ENCODE measurements at regions not wholly inside any gene's neighbourhood (a gene's known extent, or its start where the extent isn't known, plus 50 kb on each side); places are given as distances from the start of the nearest gene placed in this dataset.

GRCh38 chr1:221487781-221488524 is 253.9 kb downstream of the DUSP10 start:
- no peak overlapping the region for H3K23ac ChIP-seq (ENCODE audit: low read length)
- H2AK5ac ChIP-seq (ENCODE audit: low read length): no peak overlapping the region
- no peaks in the 10 kb centered on the region for H3K9me3 ChIP-seq (ENCODE audit: insufficient read depth, low read depth, low read length)
- H3K79me2 ChIP-seq (ENCODE audit: control insufficient read depth, insufficient read depth, low read length, poor library complexity): no peaks in the 10 kb centered on the region
- no peak overlapping the region for H3K4me3 ChIP-seq (ENCODE audit: low read depth, low read length)
- no peak overlapping the region for H3K14ac ChIP-seq (ENCODE audit: low read length)
- H2BK120ac ChIP-seq (ENCODE audit: insufficient read depth, low read length, poor library complexity): no peak overlapping the region
- H3K27me3 ChIP-seq (ENCODE audit: insufficient read depth, low read length): no peaks in the 10 kb centered on the region
- no peaks in the 10 kb centered on the region for H3K79me1 ChIP-seq (ENCODE audit: low read length)
- no peak overlapping the region for H3K9ac ChIP-seq (ENCODE audit: low read length)
- no peak overlapping the region for H3K18ac ChIP-seq (ENCODE audit: low read length)
- H2BK5ac ChIP-seq (ENCODE audit: low read depth, low read length, poor library complexity): no peak overlapping the region
- no peaks in the 10 kb centered on the region for H3K36me3 ChIP-seq (ENCODE audit: control insufficient read depth in 1 of 2, insufficient read depth in 2 of 2, low read length in 2 of 2)
- no CpG with 5 or more reads among the region's 8 CpGs for WGBS (ENCODE audit: extremely low coverage, insufficient coverage, insufficient read length)
- no peaks in the 10 kb centered on the region for H3K4me1 ChIP-seq (ENCODE audit: control insufficient read depth in 1 of 2, insufficient read depth in 2 of 2, low read length in 2 of 2)
- DNase-seq: no peak
- H3K4ac ChIP-seq (ENCODE audit: low read depth, low read length): no peak overlapping the region
- no peak overlapping the region for H2AFZ ChIP-seq (ENCODE audit: insufficient read depth, low read length, poor library complexity)
- no peak overlapping the region for H4K91ac ChIP-seq (ENCODE audit: low read depth, low read length)
- no peak overlapping the region for H2BK12ac ChIP-seq (ENCODE audit: low read length)
- no peak overlapping the region for H4K8ac ChIP-seq (ENCODE audit: low read depth, low read length)
- H3K4me2 ChIP-seq (ENCODE audit: low read length): no peak overlapping the region
- no peak overlapping the region for H3K27ac ChIP-seq (ENCODE audit: low read depth, low read length)
- no peak overlapping the region for H4K12ac ChIP-seq (ENCODE audit: low read depth, low read length)

DNA sequence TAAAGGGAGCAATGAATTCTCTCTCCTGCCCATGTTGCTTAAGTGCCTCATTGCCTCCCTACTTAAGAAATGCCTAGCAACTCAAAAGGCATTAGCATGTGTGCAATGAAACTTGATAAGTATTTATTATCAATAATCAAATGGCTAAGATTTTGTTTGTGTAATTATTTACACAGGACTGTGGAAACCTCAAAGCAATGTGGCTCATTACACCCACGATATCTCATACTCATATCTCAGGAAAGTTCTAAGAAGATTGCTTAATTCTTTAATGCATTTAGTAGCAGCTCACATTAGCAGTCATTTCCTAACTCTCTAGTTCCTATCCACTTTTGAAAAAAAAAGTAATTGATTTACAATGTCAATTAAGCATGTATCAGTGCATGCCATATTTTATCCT is 253.3 kb downstream of the DUSP10 start:
- no CpG with 5 or more reads among the region's 1 CpG for WGBS (ENCODE audit: extremely low coverage, insufficient coverage, insufficient read length)

DNA sequence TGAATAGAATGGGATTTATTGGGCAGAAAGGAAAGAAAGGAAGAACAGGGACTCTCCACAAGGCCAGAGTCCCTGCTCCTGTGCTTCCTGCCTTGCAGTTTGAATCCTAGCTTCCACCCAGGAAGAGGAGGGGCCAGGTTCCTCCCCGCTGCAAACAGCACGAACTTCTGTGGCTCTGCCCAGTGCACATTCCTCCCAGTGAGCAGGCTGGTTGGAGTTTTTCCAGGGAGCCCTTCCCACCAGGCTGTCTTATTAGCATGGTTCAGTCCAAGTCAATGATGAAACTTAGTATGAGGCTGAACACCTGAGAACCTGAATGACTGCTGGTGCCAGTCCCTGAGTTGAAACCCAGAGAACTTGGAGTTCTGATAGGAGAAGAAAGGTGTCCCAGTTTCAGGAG is 247.2 kb downstream of the DUSP10 start:
- H3K4me2 ChIP-seq (ENCODE audit: low read length): no peak overlapping the region
- DNase-seq: no peak
- H3K36me3 ChIP-seq (ENCODE audit: control insufficient read depth in 1 of 2, insufficient read depth in 2 of 2, low read length in 2 of 2): no peaks in the 10 kb centered on the region
- no peak overlapping the region for H2AK5ac ChIP-seq (ENCODE audit: low read length)
- H2AFZ ChIP-seq (ENCODE audit: insufficient read depth, low read length, poor library complexity): no peak overlapping the region
- H4K12ac ChIP-seq (ENCODE audit: low read depth, low read length): no peak overlapping the region
- H3K27ac ChIP-seq (ENCODE audit: low read depth, low read length): no peak overlapping the region
- H3K9me3 ChIP-seq (ENCODE audit: insufficient read depth, low read depth, low read length): no peaks in the 10 kb centered on the region
- no peak overlapping the region for H3K9ac ChIP-seq (ENCODE audit: low read length)
- H3K79me2 ChIP-seq (ENCODE audit: control insufficient read depth, insufficient read depth, low read length, poor library complexity): no peaks in the 10 kb centered on the region
- H3K18ac ChIP-seq (ENCODE audit: low read length): no peak overlapping the region
- no peak overlapping the region for H2BK120ac ChIP-seq (ENCODE audit: insufficient read depth, low read length, poor library complexity)
- H2BK12ac ChIP-seq (ENCODE audit: low read length): no peak overlapping the region
- H3K4me3 ChIP-seq (ENCODE audit: low read depth, low read length): no peak overlapping the region
- no peaks in the 10 kb centered on the region for H3K27me3 ChIP-seq (ENCODE audit: insufficient read depth, low read length)
- H3K14ac ChIP-seq (ENCODE audit: low read length): no peak overlapping the region
- WGBS (ENCODE audit: extremely low coverage, insufficient coverage, insufficient read length): no CpG with 5 or more reads among the region's 2 CpGs
- no peaks in the 10 kb centered on the region for H3K4me1 ChIP-seq (ENCODE audit: control insufficient read depth in 1 of 2, insufficient read depth in 2 of 2, low read length in 2 of 2)
- H3K23ac ChIP-seq (ENCODE audit: low read length): no peak overlapping the region
- no peak overlapping the region for H4K91ac ChIP-seq (ENCODE audit: low read depth, low read length)
- H3K79me1 ChIP-seq (ENCODE audit: low read length): no peaks in the 10 kb centered on the region
- H2BK5ac ChIP-seq (ENCODE audit: low read depth, low read length, poor library complexity): no peak overlapping the region
- no peak overlapping the region for H4K8ac ChIP-seq (ENCODE audit: low read depth, low read length)
- no peak overlapping the region for H3K4ac ChIP-seq (ENCODE audit: low read depth, low read length)

More for the DNA sequence above, 253.3 kb downstream of the DUSP10 start:
- Histone ChIP-seq H3K14ac (ENCODE audit: low read length) (no peak overlapping the region), H2AFZ (ENCODE audit: insufficient read depth, low read length, poor library complexity) (no peak overlapping the region), H3K36me3 (ENCODE audit: control insufficient read depth in 1 of 2, insufficient read depth in 2 of 2, low read length in 2 of 2) (no peaks in the 10 kb centered on the region), H3K18ac (ENCODE audit: low read length) (no peak overlapping the region), H4K91ac (ENCODE audit: low read depth, low read length) (no peak overlapping the region), H3K9me3 (ENCODE audit: insufficient read depth, low read depth, low read length) (no peaks in the 10 kb centered on the region), H3K4me3 (ENCODE audit: low read depth, low read length) (no peak overlapping the region), H3K9ac (ENCODE audit: low read length) (no peak overlapping the region), H3K4ac (ENCODE audit: low read depth, low read length) (no peak overlapping the region), H3K79me2 (ENCODE audit: control insufficient read depth, insufficient read depth, low read length, poor library complexity) (no peaks in the 10 kb centered on the region), H3K4me2 (ENCODE audit: low read length) (no peak overlapping the region), H2BK5ac (ENCODE audit: low read depth, low read length, poor library complexity) (no peak overlapping the region), H4K12ac (ENCODE audit: low read depth, low read length) (no peak overlapping the region), H3K27ac (ENCODE audit: low read depth, low read length) (no peak overlapping the region), H3K23ac (ENCODE audit: low read length) (no peak overlapping the region), H2BK12ac (ENCODE audit: low read length) (no peak overlapping the region), H2BK120ac (ENCODE audit: insufficient read depth, low read length, poor library complexity) (no peak overlapping the region), H2AK5ac (ENCODE audit: low read length) (no peak overlapping the region), H3K4me1 (ENCODE audit: control insufficient read depth in 1 of 2, insufficient read depth in 2 of 2, low read length in 2 of 2) (no peaks in the 10 kb centered on the region), H3K27me3 (ENCODE audit: insufficient read depth, low read length) (no peaks in the 10 kb centered on the region), H3K79me1 (ENCODE audit: low read length) (no peaks in the 10 kb centered on the region), H4K8ac (ENCODE audit: low read depth, low read length) (no peak overlapping the region)
- no peak for DNase-seq

GRCh38 chr1:221497046-221497445 is 244.8 kb downstream of the DUSP10 start:
- Histone ChIP-seq H3K4me1 (ENCODE audit: control insufficient read depth in 1 of 2, insufficient read depth in 2 of 2, low read length in 2 of 2) (no peaks in the 10 kb centered on the region), H3K79me1 (ENCODE audit: low read length) (no peaks in the 10 kb centered on the region), H3K36me3 (ENCODE audit: control insufficient read depth in 1 of 2, insufficient read depth in 2 of 2, low read length in 2 of 2) (no peaks in the 10 kb centered on the region), H3K9me3 (ENCODE audit: insufficient read depth, low read depth, low read length) (no peaks in the 10 kb centered on the region), H3K27ac (ENCODE audit: low read depth, low read length) (no peak overlapping the region), H2AFZ (ENCODE audit: insufficient read depth, low read length, poor library complexity) (no peak overlapping the region), H3K14ac (ENCODE audit: low read length) (no peak overlapping the region), H4K91ac (ENCODE audit: low read depth, low read length) (no peak overlapping the region), H3K4me2 (ENCODE audit: low read length) (no peak overlapping the region), H3K27me3 (ENCODE audit: insufficient read depth, low read length) (no peaks in the 10 kb centered on the region), H3K79me2 (ENCODE audit: control insufficient read depth, insufficient read depth, low read length, poor library complexity) (no peaks in the 10 kb centered on the region), H4K8ac (ENCODE audit: low read depth, low read length) (no peak overlapping the region), H3K9ac (ENCODE audit: low read length) (no peak overlapping the region), H4K12ac (ENCODE audit: low read depth, low read length) (no peak overlapping the region), H2BK12ac (ENCODE audit: low read length) (no peak overlapping the region), H3K4ac (ENCODE audit: low read depth, low read length) (no peak overlapping the region), H2AK5ac (ENCODE audit: low read length) (no peak overlapping the region), H3K18ac (ENCODE audit: low read length) (no peak overlapping the region), H2BK120ac (ENCODE audit: insufficient read depth, low read length, poor library complexity) (no peak overlapping the region), H2BK5ac (ENCODE audit: low read depth, low read length, poor library complexity) (no peak overlapping the region), H3K4me3 (ENCODE audit: low read depth, low read length) (no peak overlapping the region), H3K23ac (ENCODE audit: low read length) (no peak overlapping the region)
- no CpG with 5 or more reads among the region's 3 CpGs for WGBS (ENCODE audit: extremely low coverage, insufficient coverage, insufficient read length)
- no peak for DNase-seq

All from trophoblast cell (in vitro differentiated cells and primary cell).